HG02938 (cell line): ENCODE measurements at regions not wholly inside any gene's neighbourhood (a gene's known extent, or its start where the extent isn't known, plus 50 kb on each side); places are given as distances from the start of the nearest gene placed in this dataset.

Experiments used
- ATAC-seq: cut with Tn5 transposase; IDR thresholded peaks from one replicate; pipeline ENCODE4 v1.9.1; 2021; ENCODE audit warnings: mild to moderate bottlenecking, moderate library complexity; ENCODE audit not compliant: unreplicated experiment

DNA sequence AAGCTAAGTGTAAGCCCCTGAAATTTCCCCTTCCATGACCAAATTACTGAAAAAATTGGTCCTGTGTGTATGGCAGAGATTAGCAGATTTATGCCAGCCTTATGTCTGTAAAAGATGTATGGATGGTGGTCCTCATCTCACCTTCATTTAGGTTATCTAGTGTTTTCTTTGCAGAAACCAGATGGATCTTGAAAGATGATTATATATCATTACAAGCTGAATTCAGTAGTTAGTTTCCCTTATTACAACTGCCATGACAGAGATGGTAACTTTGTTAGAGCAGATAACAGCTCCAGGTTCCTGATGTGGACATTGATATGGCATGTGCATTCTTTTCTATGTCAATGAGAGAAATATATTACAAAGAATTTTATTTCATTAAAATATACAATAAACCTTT lies 1403.2 kb upstream of the CDH6 start:
- no peak for ATAC-seq

GRCh38 chr5:29780401-29780800 lies 1413.1 kb upstream of the CDH6 start:
- no peak for ATAC-seq

DNA sequence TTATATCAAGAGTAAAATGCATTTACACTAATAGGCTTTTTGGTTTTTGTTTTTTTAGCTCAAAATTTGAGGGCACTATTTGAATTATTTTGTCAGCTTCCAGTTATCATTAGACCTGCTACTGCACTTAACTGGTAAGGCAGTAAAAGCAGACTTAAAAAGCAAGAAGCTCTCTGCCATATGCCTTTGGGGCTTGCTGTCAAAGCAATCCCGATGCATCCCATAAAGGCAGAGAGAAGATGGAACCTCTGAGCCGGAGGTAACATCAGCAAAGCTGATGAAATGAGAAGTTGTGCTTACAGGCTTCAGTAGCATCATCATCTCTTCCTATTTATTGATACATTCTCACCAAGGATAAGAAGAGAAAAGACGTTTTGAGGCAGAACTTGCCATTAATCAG lies 1414.3 kb upstream of the CDH6 start:
- no peak for ATAC-seq

GRCh38 chr5:29777373-29777772 lies 1416.1 kb upstream of the CDH6 start:
- ATAC-seq: no peak

GRCh38 chr5:29770936-29771335 lies 1422.5 kb upstream of the CDH6 start:
- no peak for ATAC-seq

DNA sequence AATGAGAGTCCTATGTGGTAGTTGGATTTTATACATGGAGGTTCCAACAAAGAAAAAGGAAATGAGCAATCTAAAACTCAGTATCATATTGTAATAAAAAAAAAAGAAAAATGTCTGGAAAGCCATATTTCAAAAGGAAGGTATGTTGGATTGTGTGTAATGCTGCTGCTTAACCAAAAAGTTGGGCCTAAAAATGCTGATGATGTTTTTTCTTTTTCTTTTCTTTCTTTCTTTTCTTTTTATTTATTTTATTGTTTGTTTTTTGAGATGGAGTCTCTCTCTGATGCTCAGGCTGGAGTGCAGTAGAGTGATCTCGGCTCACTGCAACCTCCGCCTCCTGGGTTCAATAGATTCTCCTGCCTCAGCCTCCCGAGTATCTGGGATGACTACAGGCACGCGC lies 1424.0 kb upstream of the CDH6 start:
- no peak for ATAC-seq

- no peak for ATAC-seq
These were observed 1434.5 kb upstream of the CDH6 start for GRCh38 chr5:29758986-29759421.

- no peak for ATAC-seq
These were observed 1443.0 kb upstream of the CDH6 start for GRCh38 chr5:29750453-29750852.

GRCh38 chr5:29744618-29745017 lies 1448.9 kb upstream of the CDH6 start:
- no peak for ATAC-seq

GRCh38 chr5:29720954-29721353 lies 1472.5 kb upstream of the CDH6 start:
- no peak for ATAC-seq

GRCh38 chr5:29719171-29719570 lies 1474.3 kb upstream of the CDH6 start:
- ATAC-seq: no peak

GRCh38 chr5:29715167-29715566 lies 1478.3 kb upstream of the CDH6 start:
- no peak for ATAC-seq

GRCh38 chr5:29702875-29703274 lies 1490.6 kb upstream of the CDH6 start:
- no peak for ATAC-seq

DNA sequence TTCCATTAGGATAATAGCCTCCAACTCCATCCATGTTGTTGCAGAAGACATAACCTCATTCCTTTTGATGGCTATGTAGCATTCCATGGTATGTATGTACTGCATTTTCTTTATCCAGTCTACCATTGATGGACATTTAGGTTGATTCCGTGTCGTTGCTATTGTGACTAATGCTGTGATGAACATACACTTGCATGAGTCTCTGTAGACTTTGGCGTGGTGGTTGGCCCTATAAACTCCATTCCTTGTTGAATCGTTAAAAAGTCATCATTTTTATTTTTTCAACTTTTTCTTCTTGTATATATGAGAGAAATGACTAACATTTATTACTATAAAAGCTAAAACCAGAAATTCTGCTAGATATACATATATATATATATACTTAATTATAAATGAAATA lies 1491.9 kb upstream of the CDH6 start:
- no peak for ATAC-seq

GRCh38 chr5:29697785-29698414 lies 1495.6 kb upstream of the CDH6 start:
- ATAC-seq: no peak

- no peak for ATAC-seq
These were observed 1496.2 kb upstream of the CDH6 start for GRCh38 chr5:29697278-29697677.

- ATAC-seq: no peak
These were observed 1520.8 kb upstream of the CDH6 start for GRCh38 chr5:29672678-29673077.

- ATAC-seq: no peak
These were observed 1530.6 kb upstream of the CDH6 start for GRCh38 chr5:29662876-29663275.

GRCh38 chr5:29654954-29655353 lies 1538.5 kb upstream of the CDH6 start:
- no peak for ATAC-seq

DNA sequence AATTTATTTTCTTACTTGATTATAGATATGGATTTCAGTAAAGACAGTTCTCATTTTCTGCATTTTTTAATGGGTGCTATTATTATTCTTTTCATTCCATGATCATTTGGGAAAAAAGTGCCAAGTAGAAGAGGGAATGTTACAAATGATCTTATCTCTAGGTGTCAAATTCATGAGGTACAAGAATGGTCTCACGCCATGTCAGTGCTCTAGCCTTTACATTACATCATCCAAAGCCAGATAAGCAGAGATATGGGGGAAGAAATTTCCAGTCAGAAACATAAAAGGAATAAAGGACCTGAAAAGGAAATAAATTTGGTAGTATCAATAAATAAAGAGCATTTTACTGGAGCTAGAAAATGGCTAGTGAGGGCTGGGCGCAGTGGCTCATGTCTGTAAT lies 1544.2 kb upstream of the CDH6 start:
- no peak for ATAC-seq

DNA sequence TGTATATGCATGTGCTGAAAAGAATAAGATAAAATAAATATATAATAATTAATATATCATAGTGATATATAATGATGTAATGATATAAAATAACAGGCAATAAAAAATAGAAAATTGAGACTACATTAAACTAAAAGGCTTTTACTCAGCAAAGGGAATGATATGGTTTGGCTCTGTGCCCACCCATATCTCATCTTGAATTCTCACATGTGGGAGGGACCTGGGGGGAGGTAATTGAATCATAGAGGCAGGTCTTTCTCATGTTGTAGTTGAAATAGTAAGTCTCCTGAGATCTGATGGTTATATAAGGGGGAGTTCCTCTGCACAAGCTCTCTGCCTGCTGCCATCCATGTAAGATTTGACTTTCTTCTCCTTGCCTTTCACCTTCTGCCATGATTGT lies 1550.9 kb upstream of the CDH6 start:
- no peak for ATAC-seq

GRCh38 chr5:29614206-29614605 lies 1579.3 kb upstream of the CDH6 start:
- no peak for ATAC-seq

GRCh38 chr5:29588236-29588635 lies 1605.2 kb upstream of the CDH6 start:
- no peak for ATAC-seq
